ENCODE measurements at regions not wholly inside any gene's neighbourhood (a gene's known extent, or its start where the extent isn't known, plus 50 kb on each side); places are given as distances from the start of the nearest gene placed in this dataset.
A peak's percentile ranks its signal among the peaks of the same experiment; 100 is the strongest.

DNA sequence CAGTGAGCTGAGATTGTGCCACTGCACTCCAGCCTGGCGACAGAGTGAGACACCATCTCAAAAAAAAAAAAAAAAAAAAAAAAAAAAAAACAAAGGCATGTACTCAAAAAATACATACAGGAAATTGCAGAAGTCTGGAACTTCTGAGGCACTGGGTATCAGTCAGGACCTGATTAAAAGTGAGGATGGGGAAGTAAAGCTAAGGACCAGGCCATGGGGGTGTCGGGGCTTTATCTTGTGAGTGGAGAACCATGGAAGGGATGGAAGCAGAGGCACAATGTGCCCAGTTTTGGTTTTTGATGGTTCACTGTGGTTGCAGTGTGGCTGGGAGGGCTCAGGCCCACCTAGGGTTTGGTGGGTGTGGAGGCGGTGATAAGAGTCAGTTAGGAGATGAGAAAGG, 212.7 kb upstream of the PIK3R1 start:
- no peak for FAIRE-seq

DNA sequence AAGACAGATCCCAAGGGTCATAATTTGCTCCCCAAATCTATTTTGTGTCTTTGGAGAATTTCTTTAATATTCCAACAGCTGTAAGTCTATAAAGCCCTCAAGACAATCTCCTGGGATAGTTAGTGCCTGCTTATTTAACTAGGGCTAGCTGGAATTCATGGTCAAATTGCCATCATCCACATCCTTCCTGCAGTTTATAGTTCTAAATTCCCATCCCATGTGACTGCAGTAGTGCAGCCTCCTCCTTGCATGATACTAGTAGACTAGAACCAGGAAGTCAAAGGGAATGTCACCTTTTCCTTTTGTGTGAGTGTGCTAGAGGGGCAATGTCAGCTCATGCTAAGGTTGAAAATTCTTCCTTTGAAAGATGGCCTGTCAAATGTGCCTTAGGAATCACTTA, 214.8 kb upstream of the PIK3R1 start:
- H3K27ac Mint-ChIP-seq (ENCODE audit: unreplicated experiment), result no peak overlapping the region

More for the DNA sequence above, 212.7 kb upstream of the PIK3R1 start:
- H3K9me3 Mint-ChIP-seq (ENCODE audit: unreplicated experiment), result peaks cover 2% of the 10 kb centered on the region
- no peaks in the 10 kb centered on the region for H4K20me1 ChIP-seq (ENCODE audit: insufficient read depth, low read length)
- DNase-seq (ENCODE audit: low read depth), result no peak
- no peaks in the 10 kb centered on the region for H3K79me2 ChIP-seq (ENCODE audit: insufficient read depth, low read length)
- no peak overlapping the region for H3K4me3 ChIP-seq (ENCODE audit: insufficient read depth, low read depth, low read length)
- no peaks in the 10 kb centered on the region for H3K4me1 Mint-ChIP-seq (ENCODE audit: low read depth, unreplicated experiment)
- H3K4me2 ChIP-seq (ENCODE audit: low read length), result no peak overlapping the region
- no peaks in the 10 kb centered on the region for H3K9me3 ChIP-seq (ENCODE audit: insufficient read depth, low read depth, low read length)
- H3K27ac Mint-ChIP-seq (ENCODE audit: unreplicated experiment), result no peak overlapping the region
- no peak overlapping the region for H3K4me3 Mint-ChIP-seq (ENCODE audit: unreplicated experiment)
- no peak overlapping the region for H3K9ac ChIP-seq (ENCODE audit: low read length)
- peaks cover 7% of the 10 kb centered on the region for H3K4me1 ChIP-seq (ENCODE audit: insufficient read depth, low read length)
- H3K27me3 Mint-ChIP-seq (ENCODE audit: low read depth, unreplicated experiment), result no peaks in the 10 kb centered on the region
- H2AFZ ChIP-seq (ENCODE audit: low read depth, low read length), result no peak overlapping the region
- H3K36me3 ChIP-seq (ENCODE audit: insufficient read depth, low read length), result no peaks in the 10 kb centered on the region
- H3K27me3 ChIP-seq (ENCODE audit: insufficient read depth, low read length), result no peaks in the 10 kb centered on the region
- no peak overlapping the region for H3K27ac ChIP-seq (ENCODE audit: low read depth, low read length)
- TF ChIP-seq EZH2 (IDR thresholded peaks at IDR 0.05; ENCODE audit: insufficient read depth, low read length), result no peak
- TF ChIP-seq, protein P1, sequence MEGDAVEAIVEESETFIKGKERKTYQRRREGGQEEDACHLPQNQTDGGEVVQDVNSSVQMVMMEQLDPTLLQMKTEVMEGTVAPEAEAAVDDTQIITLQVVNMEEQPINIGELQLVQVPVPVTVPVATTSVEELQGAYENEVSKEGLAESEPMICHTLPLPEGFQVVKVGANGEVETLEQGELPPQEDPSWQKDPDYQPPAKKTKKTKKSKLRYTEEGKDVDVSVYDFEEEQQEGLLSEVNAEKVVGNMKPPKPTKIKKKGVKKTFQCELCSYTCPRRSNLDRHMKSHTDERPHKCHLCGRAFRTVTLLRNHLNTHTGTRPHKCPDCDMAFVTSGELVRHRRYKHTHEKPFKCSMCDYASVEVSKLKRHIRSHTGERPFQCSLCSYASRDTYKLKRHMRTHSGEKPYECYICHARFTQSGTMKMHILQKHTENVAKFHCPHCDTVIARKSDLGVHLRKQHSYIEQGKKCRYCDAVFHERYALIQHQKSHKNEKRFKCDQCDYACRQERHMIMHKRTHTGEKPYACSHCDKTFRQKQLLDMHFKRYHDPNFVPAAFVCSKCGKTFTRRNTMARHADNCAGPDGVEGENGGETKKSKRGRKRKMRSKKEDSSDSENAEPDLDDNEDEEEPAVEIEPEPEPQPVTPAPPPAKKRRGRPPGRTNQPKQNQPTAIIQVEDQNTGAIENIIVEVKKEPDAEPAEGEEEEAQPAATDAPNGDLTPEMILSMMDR (IDR thresholded peaks at IDR 0.05; ENCODE audit: insufficient read depth, low read depth, low read length), result no peak
- no peaks in the 10 kb centered on the region for H3K36me3 Mint-ChIP-seq (ENCODE audit: low read depth, unreplicated experiment)

DNA sequence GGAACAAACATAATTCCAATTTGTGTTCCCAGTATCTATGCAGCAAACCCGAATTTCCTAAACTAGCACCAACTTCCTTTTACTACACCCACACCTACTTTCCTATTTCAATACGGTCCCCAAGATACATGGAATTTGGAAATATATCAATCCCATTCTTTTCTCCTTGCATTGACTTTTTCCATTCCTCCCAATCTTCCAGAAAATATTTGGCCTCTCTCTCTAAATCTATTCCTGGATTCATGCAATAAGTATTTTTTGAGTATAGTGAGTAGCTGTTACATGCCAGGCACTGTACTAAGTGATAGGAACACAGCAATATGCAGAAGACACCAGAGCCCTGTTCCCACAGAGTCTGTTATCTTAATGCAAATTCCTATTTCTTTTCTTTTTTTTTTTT, 216.2 kb upstream of the PIK3R1 start:
- Histone ChIP-seq H3K27ac (ENCODE audit: low read depth, low read length) (no peak overlapping the region), H4K20me1 (ENCODE audit: insufficient read depth, low read length) (no peaks in the 10 kb centered on the region), H3K27me3 (ENCODE audit: insufficient read depth, low read length) (no peaks in the 10 kb centered on the region), H3K4me2 (ENCODE audit: low read length) (peak overlapping the region; percentile 56), H3K9ac (ENCODE audit: low read length) (no peak overlapping the region), H3K79me2 (ENCODE audit: insufficient read depth, low read length) (no peaks in the 10 kb centered on the region), H2AFZ (ENCODE audit: low read depth, low read length) (peak overlapping the region; percentile 68), H3K4me3 (ENCODE audit: insufficient read depth, low read depth, low read length) (no peak overlapping the region), H3K36me3 (ENCODE audit: insufficient read depth, low read length) (no peaks in the 10 kb centered on the region), H3K9me3 (ENCODE audit: insufficient read depth, low read depth, low read length) (no peaks in the 10 kb centered on the region), H3K4me1 (ENCODE audit: insufficient read depth, low read length) (peaks cover 7% of the 10 kb centered on the region)
- no peak overlapping the region for H3K4me3 Mint-ChIP-seq (ENCODE audit: unreplicated experiment)
- TF ChIP-seq, protein P1 (IDR thresholded peaks at IDR 0.05; ENCODE audit: insufficient read depth, low read depth, low read length), result no peak
- TF ChIP-seq EZH2 (IDR thresholded peaks at IDR 0.05; ENCODE audit: insufficient read depth, low read length), result no peak
- H3K36me3 Mint-ChIP-seq (ENCODE audit: low read depth, unreplicated experiment), result no peaks in the 10 kb centered on the region
- FAIRE-seq, result peak; percentile 49
- H3K27me3 Mint-ChIP-seq (ENCODE audit: low read depth, unreplicated experiment), result no peaks in the 10 kb centered on the region
- H3K4me1 Mint-ChIP-seq (ENCODE audit: low read depth, unreplicated experiment), result no peaks in the 10 kb centered on the region
- H3K27ac Mint-ChIP-seq (ENCODE audit: unreplicated experiment), result no peak overlapping the region
- peaks cover 2% of the 10 kb centered on the region for H3K9me3 Mint-ChIP-seq (ENCODE audit: unreplicated experiment)
- no peak for DNase-seq (ENCODE audit: low read depth)

More for the DNA sequence above, 214.8 kb upstream of the PIK3R1 start:
- H3K79me2 ChIP-seq (ENCODE audit: insufficient read depth, low read length), result no peaks in the 10 kb centered on the region
- DNase-seq (ENCODE audit: low read depth), result no peak
- no peak overlapping the region for H3K4me3 Mint-ChIP-seq (ENCODE audit: unreplicated experiment)
- H3K4me2 ChIP-seq (ENCODE audit: low read length), result no peak overlapping the region
- no peak overlapping the region for H3K9ac ChIP-seq (ENCODE audit: low read length)
- H3K36me3 ChIP-seq (ENCODE audit: insufficient read depth, low read length), result no peaks in the 10 kb centered on the region
- H3K9me3 Mint-ChIP-seq (ENCODE audit: unreplicated experiment), result peaks cover 2% of the 10 kb centered on the region
- no peaks in the 10 kb centered on the region for H3K4me1 Mint-ChIP-seq (ENCODE audit: low read depth, unreplicated experiment)
- H3K9me3 ChIP-seq (ENCODE audit: insufficient read depth, low read depth, low read length), result no peaks in the 10 kb centered on the region
- H3K36me3 Mint-ChIP-seq (ENCODE audit: low read depth, unreplicated experiment), result no peaks in the 10 kb centered on the region
- no peak overlapping the region for H3K4me3 ChIP-seq (ENCODE audit: insufficient read depth, low read depth, low read length)
- no peak overlapping the region for H3K27ac ChIP-seq (ENCODE audit: low read depth, low read length)
- no peaks in the 10 kb centered on the region for H3K27me3 Mint-ChIP-seq (ENCODE audit: low read depth, unreplicated experiment)
- no peaks in the 10 kb centered on the region for H3K27me3 ChIP-seq (ENCODE audit: insufficient read depth, low read length)
- peaks cover 7% of the 10 kb centered on the region for H3K4me1 ChIP-seq (ENCODE audit: insufficient read depth, low read length)
- TF ChIP-seq EZH2 (IDR thresholded peaks at IDR 0.05; ENCODE audit: insufficient read depth, low read length), result no peak
- TF ChIP-seq, protein P1 (IDR thresholded peaks at IDR 0.05; ENCODE audit: insufficient read depth, low read depth, low read length), result no peak
- H4K20me1 ChIP-seq (ENCODE audit: insufficient read depth, low read length), result no peaks in the 10 kb centered on the region
- no peak overlapping the region for H2AFZ ChIP-seq (ENCODE audit: low read depth, low read length)
- FAIRE-seq, result no peak

Data from astrocyte (in vitro differentiated cells and primary cell).